T-helper 2 cell (primary cell): ENCODE measurements at regions not wholly inside any gene's neighbourhood (a gene's known extent, or its start where the extent isn't known, plus 50 kb on each side); places are given as distances from the start of the nearest gene placed in this dataset.

Experiments used
- DNase-seq, 5 experiments: peaks; one replicate each; pipeline versions ENCODE4 v3.0.0 to v3.0.0-alpha.2; 2012 to 2022

DNA sequence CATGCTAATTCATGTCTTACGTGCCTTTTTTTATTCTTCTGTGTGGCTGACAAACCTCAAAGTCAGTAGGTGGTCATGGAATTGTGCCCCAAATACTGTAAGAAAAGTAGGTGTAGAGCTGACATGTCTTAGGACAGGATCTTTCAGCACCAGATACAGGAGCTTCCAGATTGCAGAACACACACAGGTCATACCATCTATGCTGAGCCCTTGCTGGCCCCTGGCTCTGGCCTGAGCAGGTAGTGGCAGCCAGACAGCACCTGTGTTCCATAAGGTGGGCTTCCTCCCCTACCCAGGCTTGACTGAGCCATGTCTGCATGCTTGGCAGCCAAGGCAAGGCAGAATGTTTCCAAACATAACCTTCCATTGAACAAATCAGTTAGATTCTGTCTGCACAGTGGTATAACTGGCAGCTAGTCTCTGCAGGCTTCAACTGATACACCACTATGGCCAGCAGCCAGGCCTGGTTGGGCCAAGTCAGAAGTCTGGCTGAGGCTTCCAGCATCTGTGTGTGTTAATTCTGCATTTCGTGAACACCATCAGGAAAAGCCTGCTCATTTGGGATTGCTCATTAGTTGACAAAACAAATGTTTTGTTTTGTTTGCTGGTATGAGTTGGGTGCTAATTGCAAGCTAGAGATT is 366.5 kb downstream of the FOXA2 start:
- DNase-seq = no peak

DNA sequence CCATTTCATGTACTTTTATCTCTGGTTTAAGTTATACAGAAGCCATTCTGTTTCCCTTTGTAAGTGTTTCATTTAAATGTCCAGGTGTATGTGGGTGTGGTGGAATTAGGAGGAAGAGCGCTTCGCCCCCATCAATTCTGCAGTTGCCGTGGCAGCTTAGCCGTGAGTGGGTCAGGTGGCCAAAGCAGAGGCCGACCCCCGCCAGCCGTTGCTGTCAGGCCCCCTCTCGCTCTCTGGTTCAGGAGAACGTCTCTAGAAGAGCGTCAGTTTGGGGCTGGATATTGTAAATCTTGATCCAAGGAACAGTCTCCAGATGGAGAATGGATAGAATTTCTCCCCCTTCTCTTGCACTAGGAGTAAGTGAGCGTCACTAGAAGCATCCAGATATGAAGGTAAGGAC is 367.4 kb downstream of the FOXA2 start:
- no peak for DNase-seq

DNA sequence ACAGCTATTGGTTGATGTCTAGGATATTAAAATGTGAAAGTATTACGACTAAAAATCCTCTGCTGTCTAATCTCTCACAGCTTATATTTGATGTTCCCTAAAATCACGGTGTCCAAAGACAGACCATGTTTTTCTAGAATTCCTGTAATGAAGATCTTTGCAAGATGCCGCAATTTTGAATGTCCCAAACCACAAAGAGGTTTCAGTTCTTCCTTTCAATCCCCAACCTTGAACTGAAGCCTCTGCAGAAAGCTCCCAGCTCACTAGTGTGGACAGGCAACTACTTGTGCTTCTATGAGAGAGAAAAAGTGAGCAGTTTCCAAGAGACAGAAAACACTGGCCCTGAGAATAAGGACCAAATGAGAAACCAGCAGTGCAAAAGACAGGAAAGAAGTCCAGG is 370.1 kb downstream of the FOXA2 start:
- DNase-seq = no peak

DNA sequence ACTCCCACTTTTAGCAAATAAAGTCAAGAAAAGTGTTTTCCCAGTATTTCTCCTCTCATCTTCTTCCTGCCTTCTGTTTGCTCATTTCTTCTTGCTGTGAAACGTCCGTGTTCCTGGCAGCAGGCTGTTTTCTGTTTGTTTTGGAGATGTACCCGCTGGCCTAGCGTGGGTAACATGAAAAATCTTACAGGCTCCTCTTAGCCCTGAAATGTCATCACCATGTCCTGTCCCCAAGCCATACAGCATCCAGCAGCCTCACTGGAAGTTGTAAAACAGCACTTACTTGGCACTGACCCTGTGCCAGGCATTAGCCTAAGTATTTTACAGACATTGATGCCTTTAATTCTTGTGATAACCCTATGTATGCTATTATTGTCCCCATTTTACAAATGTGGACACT is 371.1 kb downstream of the FOXA2 start:
- DNase-seq = no peak

DNA sequence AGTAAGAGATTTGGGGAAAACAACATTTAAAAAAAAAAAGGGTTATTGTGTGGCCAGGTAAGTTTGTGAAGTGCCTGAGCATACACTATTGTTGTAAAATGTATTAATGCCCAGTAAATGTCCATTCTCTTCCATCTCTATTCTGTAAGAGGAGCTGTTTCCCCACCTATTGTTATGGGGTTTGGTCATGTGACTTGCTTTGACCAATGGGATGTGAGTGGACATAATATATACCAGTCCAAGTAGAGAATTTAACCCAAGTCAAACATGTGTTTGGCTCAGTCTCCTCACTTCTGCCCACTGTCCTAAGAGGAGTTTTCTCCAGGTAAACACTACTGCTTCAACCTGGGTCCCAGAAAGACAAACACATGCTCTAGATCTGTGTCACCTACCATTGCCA is 377.1 kb downstream of the FOXA2 start:
- no peak for DNase-seq

DNA sequence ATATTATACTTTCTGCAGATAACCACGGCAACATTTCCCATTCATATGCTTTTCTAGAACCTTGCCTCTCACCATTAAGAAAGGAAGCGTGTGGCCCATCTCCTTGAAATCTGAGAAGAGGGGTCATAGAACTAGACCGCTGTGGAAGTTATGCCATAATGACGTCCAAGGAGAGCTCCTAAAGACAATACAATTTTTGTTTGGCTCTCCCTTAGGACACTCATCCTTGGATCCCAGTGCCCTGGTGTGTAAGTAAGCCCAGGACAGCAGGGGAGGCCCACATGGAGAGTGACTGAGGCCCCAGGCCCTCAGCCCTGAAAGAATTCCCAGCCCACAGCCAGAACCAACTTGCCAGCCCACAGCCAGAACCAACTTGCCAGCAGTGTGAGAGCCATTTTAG is 379.6 kb downstream of the FOXA2 start:
- DNase-seq = no peak

DNA sequence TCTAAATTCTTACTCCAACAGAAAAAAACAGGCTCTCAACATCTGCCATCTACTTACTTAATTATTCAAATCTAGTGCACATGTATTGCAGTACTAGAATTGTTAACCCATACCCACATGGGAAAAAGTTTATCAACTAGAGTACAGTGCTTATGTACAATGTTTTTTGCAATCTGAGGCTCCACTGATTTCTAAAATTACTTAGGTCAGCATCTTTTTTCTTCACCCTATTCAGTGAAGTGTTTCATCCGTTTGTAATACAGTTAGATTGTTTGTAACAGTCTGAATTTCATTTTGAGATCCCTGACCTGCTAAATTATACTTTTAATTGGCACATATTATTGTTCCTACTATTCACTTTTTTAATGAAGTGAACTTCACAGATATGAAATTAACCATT is 402.2 kb downstream of the FOXA2 start:
- DNase-seq = no peak

DNA sequence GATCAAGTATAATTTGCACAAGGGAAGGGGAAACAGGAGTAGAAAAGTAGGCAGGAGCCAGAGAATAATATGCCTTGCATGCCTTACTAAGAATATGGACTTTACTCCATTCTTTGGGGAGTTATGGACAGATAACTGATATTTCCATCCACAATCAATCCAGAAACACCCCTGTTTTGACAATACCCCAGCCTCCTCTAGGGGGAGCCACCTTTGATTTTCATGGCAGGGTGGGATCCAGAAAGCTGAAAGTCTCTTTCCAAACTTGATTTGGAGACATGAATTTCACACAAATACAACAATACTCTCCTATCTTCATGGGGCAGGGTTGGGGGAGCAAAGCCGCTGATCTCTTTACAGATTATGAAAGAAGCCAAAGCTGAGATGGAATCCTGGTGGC is 404.1 kb downstream of the FOXA2 start:
- no peak for DNase-seq

DNA sequence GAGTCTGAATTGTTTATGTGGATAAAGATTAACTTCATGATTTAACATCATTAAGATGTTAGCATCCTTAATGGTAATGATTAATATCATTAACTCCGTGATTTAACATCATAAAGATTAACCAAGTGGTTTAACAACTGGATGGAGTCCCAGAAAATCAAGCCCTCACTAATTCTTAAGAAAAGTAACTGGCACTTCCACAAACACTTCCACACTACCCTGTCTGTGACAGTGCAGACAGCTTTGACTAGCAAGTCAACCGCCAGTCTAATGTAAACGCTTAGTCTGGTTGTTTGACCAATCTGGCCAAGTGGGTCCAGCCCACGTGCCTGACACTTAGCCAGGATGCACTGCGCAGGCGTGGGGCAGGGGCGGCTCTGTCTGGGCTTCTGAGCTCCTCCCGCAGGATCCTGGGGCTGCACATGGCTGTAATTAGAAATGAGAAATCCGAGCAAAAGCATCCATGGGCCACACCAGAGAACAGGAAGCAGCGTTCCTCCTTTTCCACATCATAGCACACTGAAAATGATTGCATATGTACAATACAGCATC is 424.2 kb downstream of the FOXA2 start:
- DNase-seq = no peak

DNA sequence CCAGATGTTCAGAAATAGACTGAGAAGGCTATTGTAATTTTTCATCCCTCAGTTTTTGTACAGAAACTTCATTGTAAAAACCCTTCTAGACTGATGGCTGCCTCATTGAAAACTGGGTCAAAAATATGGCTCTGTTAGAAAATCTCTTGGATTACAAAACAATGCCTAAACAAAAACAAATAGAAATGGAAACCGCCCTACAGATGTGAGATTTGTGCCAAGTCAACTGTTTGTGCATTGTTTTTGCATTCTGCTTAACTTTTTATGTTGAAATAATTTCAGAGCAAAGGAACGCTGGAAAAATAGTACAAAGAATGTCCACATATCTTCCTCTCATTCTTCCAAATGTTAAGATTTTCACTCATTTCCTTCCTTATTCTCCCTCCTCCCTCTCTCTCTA is 425.1 kb downstream of the FOXA2 start:
- DNase-seq = no peak

DNA sequence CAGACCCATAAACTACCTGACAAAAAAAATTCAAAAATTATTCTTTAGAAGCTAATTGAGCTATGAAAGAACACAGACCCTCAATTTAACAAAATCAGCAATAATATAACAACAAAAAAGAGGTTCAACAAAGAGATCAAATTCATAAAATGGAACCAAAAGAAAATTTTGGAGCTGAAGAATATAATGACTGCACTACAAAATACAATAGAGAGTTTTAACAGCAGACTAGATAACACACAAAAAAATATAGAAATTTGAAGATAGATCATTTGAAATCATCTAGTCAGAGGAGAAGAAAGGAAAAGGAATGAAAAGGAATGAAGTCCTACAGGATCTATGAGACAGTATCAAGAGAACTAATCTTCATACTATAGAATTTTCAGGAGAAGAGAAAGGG is 422.1 kb downstream of the PAX1 start:
- DNase-seq = no peak

DNA sequence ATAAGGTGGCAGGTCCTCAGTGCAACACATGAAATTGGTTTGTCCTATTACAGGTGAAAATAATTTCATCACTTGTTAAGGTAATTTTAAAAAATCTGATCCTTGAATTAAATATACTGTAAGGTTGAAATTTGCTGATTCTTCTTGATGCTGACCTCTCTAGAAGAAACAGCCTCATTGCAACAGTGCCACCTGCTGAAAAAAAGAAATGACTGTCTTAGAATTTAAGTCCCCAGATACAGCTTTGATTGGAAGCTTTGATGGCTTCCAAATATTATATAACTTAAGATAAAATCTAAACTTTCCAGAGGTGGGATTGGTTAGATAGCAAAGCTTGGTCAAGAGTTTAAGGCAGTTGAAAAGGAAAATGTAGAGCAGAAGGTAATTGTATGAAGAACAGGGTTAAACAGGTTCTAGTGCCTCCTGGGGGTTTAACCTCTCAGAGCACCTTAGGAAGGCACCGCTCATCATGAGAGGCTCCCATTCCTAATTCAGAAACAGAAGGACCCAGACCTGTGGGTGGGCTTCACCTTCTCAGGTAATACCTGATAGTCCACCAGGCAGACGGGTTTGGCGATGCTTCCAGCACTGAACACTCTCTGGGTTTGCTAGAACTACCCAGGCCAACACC is 401.0 kb downstream of the PAX1 start:
- DNase-seq = no peak

DNA sequence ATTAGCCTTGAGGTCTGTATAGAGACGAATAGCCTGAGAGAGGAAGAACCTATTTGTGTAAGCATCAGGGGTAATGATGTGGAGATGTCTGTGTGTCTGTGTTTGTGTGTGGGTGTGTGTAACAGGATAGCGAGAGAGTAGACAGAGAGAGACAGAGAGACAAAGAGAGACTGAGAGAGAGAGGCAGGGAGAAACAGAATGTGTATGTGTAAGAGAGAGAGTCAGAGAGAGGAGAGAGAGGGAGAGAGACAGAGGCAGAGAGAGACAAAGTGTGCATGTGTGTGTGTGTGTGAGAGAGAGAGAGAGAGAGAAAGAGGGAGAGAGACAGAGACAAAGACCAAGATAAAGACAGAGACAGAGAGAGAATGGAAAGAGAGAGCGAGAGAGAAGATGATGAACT is 396.1 kb downstream of the PAX1 start:
- no peak for DNase-seq

DNA sequence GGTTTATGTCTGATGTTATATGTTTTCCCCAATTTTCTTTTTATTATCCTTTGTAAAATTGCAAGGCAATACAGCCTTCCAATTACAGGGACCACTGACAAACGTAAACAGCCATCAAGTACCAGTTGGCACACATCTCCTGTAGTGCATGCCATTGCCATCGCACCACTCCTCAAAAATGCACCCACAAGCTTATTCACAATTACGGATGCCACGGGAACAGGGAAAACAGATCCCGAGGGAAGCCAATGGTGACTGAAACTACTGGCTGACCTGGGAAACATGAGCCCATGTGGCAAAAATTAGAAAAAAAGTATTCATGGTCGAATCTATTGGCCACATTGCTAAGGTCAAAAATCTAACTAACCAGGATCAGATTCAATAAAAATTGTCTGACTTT is 395.2 kb downstream of the PAX1 start:
- no peak for DNase-seq

DNA sequence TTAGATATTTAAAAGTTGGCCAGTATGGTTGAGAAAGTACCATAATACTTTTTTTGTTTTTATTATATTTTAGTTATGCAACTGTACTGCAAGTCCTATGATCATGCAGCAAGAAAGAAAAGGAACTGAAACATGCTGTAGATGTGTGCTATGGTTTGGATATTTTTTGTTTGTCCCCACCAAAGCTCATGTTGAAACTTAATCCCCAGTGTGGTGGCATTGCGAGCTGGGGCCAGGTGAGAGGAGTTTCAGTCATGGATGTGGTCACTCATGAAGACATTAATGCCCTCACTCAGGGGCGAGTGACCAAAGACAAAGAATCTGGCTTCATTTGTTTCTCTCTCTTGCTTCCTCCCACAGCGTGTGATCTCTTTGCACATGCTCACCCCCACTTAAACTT is 393.9 kb downstream of the PAX1 start:
- no peak for DNase-seq

DNA sequence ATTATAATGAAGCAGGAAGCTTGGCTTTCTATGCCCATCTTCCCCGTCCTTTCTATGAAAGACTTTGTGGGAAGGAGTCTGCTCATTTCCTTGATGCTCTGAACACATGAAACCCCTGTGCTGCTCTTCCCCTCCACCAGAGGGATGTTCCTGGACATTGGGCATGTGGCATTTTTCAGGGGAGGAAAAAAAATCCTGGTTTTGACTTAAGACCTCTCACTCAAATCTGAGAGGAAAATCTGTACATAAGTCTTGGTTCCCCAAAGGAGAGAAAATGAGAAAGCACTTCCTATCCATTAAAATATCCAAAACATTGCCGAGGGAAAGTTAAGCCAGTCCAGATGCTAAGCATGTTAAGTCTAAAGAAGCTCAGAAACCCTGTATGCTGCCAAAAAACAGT is 393.0 kb downstream of the PAX1 start:
- DNase-seq = no peak

DNA sequence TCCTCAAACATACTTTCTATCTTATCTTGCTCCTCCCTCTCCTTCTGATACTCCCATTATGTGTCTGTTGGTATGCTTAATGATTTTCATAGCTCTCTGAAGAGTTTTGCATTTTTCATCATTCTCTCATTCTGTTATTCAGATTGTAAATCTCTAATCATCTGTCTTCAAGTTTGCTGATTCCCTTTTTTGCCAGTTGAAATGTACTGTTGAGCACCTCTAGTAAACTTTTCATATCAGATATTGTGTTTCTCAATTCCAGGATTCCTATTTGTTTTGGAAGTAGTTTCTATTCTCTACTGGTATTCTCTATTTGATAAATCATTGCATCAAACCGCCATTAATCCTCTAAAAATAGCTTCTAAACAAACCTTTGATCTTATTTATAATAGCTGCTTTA is 387.7 kb downstream of the PAX1 start:
- no peak for DNase-seq

DNA sequence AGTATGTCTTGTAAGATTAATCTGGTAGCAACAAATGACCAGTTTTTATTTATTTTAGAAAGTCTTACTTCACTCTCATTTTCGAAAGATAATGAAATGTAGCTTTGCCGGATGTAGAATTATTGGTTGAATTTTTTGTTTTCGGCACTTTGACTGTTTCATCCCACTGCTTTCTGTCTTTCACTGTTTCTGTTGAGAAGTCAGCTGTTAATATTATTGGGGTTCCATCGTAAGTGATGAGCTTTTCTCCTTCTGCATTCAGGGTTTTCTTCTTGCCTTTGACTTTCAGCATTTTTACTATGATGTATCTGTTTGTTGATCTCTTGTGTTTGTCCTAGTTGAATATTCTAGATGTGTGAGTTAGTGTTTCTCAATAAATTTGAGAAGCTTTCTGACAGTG is 383.4 kb downstream of the PAX1 start:
- DNase-seq = no peak

DNA sequence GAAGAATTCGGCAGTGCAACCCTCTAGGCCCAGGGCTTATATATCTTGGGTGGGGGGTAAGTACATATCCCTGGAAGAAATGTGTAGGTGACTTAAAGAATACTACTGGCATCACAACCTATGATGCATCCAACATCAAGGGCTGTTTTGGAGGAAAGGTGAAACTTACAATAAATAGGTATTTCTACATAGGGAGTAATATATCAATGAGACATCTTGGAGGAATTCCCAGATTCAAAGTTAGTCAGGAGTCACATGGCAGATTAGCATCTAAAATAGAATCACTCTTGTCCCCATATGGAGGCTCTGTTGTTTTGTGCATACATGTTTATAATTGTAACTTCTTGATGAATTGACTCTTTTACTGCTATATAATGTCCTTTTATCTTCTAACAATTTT is 375.5 kb downstream of the PAX1 start:
- DNase-seq = no peak

DNA sequence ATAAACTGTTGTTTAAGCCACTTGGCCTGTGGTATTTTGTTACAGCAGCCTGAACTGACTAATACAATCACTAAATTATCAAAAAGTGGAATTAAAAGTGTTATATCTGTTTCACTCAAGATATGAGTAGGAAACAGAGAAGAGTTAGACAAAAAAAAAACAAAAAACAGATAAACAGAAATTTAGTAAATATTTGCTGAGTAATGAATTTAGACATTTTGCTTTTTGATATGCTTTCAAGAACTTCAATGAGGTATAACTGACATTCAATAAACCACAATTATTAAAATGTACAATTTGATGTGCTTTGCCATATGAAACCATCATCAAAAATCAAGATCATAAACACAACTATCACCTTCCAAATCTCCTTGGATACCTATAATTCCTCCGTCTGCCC is 369.2 kb downstream of the PAX1 start:
- no peak for DNase-seq

DNA sequence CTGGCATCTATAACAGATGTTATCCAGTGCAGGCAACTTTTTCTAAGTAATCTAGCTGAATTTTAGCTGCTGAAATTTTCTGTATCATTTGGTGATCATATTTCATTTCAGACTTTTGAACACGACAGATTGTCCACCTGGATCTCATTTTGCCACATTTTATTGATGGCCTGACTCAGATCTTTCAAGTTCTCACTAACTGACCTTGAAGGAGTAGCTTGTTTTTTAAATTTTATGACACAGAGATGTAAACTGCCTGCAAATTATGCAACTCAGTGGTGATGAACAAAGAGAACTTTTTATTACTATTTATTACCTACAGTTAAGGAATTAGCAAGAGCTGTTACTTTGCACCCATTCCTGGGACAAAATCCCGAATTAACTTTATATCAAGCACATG is 366.4 kb downstream of the PAX1 start:
- no peak for DNase-seq

DNA sequence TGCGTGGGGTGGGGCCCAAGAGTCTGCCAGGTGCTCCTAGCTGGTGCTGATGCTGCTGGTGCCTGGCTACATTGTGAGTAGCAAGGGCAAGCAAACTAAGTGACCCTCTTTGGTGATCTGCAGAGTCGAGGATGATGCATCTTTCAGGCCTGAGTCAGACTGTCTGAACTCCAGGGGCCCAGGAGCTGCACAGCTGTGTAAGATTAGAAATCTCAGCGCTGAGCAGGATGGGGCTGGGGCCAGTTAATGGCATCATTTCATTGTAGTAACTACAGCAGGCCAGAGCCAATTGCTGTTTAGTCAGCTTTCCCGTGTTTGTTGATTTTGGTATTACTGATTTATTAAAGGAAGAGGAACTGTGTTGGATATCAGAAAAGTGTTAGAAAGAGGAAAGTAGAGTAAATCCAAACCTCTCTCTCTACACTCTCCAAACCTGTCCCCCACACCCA is 365.2 kb downstream of the PAX1 start:
- DNase-seq = no peak

DNA sequence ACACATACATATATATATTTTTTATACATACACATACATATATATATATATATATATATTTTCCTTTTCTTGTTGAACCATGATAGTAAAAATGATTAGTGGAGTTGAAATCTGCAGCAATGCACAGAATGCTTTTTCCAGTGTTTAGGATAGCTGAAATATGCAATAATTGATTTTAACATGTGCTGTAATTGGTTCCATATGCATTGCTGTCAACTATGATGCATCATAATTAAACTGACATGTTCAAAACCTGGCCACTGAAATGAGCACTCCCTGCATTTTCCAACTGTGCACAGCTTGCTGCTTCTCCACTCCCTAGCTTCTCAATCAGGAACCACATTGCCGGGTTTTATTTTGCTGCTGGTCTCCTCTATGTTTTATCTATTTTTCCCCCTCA is 358.3 kb downstream of the PAX1 start:
- DNase-seq = no peak

DNA sequence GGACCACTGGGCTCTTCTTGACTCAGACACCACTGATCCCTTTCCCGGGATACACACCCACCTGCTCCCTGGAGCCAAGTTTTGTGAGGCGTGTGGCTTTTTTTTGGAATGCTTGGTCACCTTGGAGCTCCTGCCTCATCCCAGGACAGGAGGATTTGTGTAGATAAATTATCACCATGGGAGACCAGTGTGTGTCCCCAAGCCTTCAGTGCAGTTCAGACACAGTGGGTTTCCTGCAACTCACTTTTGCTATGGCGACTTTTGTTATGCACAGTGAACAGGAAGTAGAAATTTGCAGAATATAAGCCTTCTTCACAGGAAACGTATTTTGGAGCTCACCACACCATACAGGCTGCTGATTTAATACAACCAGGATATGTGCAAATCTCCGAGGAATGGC is 357.4 kb downstream of the PAX1 start:
- no peak for DNase-seq

DNA sequence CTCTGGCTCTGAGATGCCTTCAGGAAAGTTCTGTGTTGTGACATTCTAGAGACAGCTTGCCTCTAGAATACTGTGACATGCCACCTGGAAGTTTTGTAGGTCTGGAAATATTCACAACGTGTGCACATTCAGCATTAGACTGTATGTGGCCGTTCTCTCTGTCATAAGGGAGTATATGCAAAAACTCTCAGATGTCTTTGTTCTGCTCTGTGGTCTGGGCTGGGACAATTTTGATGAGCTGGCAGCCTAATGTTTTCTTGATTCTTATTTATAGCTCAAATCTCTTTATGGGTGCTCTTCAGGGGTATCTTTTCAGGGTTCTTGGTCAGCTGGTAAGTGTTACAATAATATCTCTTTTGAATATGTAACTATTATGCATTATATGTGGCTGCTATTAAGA is 355.1 kb downstream of the PAX1 start:
- no peak for DNase-seq
